NCI-H748 (cell line): ENCODE measurements at regions not wholly inside any gene's neighbourhood (a gene's known extent, or its start where the extent isn't known, plus 50 kb on each side); places are given as distances from the start of the nearest gene placed in this dataset.

Experiments
- DNase-seq: peaks from one replicate; lab custom pipeline; 2025; ENCODE audit not compliant: unreplicated experiment; lab: John Stamatoyannopoulos, UW

DNA sequence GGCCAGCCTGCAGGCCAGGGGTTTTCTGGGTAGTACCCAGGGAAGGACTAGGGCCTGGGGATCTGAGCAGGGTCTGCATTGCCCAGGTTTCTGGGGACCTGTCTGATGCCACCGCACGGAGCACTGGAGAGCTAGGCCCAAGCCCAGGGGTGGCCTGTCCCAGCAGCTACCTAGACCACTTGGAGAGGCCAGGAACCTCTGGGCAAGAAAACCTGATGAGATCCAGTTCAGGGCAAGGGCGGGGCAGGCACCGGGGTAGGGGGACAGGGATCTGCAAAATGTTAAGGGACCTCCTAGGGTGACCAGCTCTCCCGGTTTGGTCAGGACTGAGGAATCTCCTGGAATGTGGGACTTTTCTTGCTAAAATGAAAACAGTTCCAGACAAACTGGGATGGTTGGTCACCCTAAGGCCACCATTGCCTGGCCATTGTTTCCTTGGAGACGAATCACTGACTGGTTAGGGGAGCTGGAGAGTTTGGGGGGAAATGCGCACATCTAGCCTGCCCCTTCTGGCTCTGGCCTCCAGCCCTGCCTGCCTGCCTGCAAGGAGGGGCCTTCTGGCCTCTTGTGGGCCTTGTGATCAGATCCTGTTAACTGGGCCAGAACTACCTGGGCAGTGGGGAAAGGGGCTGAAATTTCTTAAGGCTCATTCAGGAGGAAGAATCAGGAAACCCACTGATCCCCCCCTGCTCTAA is 117.4 kb upstream of the TLE3 start:
- DNase-seq, result no peak

DNA sequence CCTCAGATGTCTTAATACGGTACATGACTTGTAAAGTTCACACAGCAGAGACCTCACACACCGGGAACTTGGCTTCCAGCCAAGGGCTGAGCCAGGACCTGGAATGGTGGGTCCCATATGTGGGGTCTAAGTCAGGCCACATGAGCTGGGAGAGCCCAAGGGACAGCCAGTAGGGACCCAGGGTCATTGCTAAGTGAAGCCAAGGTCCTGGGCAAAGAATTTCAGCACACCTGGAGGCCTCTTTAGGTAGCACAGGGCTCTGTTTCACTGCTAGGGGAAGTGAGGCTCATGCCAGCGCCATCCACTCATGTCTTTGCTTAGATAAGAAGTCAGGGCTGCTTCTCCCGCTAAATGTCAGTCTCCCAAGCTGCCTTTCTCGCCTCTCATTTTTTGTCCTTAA is 116.6 kb upstream of the TLE3 start:
- DNase-seq, result no peak

DNA sequence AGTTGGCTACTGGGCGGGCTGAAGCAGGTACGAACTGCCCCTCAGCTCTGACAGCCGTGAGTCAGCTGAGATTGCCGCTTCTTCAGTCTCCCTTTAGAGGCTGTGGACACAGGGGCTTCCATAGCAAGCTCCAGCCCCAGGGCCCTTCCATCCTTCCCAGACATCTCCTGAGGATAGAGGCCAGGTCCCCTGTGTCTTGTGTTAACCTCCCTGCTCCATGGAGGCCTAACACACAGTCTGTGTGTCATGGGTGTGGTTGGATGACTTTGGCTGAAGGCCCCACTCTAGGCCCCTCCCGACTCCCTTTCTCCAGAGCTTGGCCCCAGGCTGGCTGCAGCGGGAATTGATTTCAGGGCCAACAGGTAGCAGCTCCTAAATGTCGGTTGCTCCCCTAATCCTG is 116.1 kb upstream of the TLE3 start:
- DNase-seq, result no peak

DNA sequence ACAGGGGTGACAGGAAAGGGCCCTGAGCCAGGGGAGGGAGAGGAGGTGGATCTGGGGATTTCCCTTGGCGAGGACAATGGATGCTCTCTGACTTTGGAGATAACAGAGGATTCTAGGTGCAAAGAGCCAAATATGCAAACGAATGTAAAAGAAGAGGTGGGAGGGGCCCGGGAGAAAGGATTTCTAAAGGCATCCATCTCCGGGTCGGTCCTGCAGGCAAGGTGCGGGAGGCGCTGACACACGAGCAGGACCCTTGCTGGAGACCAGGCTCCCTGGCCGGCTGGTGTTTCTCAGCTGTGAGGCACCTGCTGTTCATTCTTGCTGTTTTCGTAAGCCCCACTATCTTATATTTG is 115.2 kb upstream of the TLE3 start:
- no peak for DNase-seq

DNA sequence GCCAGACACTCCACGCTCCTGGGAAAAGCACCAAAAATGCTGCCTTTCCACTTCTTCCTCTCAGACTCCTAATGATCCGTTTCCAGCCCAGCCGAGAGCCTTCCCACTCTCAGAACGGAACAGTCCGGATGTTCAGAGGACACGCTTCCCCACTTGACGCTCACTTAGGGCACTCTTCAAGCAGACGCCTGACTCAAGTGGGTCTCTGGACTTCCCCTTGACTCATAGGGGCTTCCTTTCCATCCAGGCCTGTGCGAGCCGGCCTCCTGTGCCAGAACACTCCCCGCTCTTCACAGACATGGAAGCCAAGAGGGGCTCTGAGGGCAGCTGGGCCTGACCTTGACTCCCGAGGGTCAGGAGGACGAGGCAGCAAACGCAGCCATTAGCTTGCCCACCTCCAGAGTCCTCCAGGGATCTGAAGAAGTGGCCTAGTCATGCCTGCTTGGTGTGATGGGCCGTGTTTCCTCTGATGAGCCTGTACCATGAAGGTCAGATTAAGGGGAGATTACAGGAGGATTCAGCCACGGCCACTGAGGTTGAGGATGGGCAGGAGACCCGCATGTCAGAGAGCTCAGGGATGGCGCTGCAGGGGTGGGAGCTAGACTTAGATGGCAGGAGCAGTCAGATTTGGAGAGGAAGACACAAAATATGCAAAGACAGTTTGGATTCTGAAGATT is 114.7 kb upstream of the TLE3 start:
- DNase-seq, result no peak

DNA sequence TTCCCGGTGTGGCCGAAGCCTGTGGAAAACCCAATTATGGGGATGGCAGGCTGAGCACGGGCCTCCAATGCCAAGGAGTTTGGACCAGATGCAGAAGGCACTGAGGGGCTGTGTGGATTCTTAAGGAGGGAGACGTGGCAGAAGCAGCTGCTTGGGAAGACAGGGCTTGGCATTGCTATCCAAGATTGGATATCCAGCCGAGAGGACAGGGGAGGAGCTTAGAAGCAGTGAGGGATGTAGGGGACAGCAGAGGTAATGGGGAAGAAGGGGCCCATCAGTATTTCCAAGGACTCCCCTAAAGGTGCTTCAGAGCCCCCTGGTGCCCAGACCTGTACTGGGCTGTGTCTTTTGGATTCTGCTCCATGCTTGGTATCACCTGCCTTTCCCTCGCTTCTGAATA is 112.8 kb upstream of the TLE3 start:
- no peak for DNase-seq

DNA sequence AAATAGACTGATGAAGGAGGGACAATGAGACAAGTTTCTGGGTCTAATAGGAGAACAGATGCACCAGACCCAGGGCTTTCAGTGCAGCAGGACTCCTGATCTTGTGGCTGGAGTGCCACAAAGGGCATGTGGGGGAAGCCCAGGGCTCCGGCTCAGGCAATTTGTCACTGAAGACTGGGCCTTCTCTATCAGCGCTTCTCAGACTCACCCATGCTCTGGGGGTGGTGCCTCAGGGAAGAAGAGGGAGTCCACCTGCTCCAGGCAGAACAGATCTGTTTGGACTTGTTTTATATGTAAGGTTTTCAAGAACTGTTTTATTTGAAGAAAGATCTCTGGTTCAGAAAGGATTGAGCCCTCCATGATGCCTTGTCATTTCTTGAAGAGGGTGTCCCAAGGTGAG is 112.4 kb upstream of the TLE3 start:
- DNase-seq, result no peak

DNA sequence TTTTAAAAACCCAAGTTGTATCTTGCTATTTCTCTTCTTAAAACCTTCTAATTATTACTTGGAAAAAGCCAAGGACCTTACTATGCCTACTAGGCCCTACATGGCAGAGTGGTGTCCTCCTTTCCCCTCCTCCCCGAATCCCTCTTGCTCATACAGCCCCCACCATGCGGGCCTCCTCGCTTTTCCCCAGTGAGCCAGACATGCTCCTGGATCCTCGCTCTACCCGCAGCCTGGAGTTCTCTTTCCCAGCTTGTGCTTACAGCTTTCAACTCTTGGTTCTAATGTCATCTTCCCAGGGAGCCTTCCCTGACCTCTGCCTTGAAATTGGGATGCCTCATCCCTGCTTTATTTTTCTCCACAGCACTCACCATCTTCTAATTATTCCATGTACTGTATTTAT is 111.8 kb upstream of the TLE3 start:
- no peak for DNase-seq

DNA sequence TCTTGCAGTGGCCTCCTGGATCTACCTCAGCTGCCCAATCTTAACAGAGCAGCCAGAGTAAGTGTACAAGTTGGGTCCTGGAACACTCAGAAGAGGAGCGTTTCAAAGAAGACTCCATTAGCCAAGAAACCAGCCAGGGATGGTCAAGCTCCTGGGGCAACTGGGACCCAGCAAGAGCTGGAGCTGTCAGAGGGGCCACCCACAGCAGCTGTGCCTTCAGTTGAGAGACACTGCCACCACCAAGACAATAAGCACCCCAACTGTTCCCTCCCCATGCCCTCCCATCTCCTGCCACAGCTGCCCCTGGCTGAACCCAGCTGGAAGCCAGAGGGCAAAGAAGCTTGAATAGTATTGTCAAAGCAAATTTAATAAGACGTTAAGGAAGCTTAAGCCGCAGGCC is 110.6 kb upstream of the TLE3 start:
- DNase-seq, result no peak

DNA sequence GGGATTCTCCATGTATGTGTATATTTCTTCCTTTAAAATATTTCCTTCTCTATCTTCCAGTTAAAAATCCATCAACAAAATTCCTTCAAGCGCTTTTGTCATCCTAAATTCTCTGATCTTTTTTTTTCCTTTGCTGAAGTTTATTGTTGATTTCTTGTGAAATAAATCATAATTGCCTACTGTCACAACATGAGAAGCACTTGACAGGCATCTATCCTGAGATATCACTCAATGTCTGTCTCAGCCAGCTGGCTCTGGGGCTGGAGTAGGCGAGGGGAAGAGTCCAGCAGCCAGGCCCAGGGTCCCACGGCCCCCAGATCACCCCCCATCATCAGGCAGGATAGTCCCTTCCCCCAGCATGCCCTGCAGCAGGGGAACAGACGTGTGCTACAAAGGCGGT is 109.0 kb upstream of the TLE3 start:
- no peak for DNase-seq

DNA sequence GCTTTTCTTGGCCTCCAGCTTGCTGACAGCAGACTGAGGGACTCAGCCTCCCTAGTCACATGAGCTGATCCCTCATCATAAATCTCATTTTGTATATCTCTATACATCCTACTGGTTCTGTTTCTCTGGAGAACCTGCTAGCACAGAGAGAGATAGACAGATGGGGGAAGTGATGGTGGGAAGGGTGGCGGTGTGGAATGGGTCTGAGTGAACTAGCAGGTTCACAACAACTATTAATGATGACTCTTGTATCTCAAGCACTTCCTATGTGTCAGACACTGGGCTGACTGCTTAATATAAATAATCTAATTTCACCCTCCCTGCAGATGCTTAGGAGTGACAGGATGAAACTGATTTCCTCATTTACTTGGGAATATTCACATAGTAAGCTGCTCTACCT is 106.9 kb upstream of the TLE3 start:
- DNase-seq, result no peak

DNA sequence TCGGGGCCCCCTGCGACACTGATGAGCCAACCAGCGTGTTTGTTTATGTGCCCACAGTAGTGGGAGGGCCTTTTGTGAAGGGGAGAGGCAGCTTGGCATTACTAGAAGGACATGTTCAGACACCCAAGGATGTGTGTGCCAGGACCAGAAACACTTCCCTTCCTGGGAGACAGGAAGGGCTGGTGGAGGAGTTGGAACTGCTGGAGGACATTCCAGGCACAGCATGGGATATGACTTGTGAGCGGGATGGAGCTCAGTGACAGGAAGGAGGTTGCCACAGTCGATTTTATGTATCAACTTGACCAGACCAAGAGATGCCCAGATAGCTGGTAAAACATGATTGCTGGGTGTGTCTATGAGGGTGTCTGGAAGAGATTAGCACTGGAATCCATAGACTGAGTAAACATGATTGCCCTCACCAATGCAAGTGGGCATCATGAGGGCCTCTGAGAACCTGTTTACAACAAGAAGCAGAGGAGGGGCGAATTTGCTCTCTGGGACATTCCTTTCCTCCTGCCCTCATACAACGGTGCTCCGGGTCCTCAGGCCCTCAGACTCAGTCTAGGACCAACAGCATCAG is 106.4 kb upstream of the TLE3 start:
- no peak for DNase-seq

DNA sequence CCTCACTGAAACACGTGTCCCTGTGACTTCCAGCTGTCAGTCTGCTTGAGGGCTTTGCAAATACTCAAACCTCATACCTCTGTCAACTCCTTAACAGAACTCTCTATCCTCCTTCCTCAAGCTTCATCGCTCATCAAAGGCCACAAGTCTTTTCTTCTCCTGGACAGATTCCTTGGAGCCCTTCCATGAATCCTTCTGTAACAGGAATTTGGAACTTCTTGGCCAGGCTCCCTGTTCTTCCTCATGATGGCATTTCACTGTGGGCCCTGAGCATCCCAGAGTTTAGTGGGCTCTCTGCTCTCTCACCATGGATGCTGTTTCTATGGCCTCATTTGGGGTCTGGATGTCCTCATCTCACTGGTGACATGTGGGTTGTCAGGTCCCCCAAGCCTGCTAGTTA is 105.0 kb upstream of the TLE3 start:
- DNase-seq, result no peak

DNA sequence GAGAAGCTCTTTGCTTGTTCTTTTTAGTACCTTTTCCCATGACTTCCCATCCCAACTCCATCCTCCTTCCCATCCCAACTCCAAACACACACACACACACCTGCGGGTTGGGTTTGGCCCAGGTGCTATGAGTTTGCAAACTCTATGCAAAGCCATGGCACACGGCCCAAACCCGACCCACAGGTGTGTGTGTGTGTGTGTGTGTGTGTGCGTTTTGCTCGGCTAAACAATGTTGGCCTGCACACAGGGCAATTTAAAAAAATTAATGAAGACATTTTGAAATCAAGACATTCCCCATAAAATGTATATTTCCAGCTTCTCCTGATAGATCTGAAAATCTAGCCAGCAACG is 103.7 kb upstream of the TLE3 start:
- no peak for DNase-seq

DNA sequence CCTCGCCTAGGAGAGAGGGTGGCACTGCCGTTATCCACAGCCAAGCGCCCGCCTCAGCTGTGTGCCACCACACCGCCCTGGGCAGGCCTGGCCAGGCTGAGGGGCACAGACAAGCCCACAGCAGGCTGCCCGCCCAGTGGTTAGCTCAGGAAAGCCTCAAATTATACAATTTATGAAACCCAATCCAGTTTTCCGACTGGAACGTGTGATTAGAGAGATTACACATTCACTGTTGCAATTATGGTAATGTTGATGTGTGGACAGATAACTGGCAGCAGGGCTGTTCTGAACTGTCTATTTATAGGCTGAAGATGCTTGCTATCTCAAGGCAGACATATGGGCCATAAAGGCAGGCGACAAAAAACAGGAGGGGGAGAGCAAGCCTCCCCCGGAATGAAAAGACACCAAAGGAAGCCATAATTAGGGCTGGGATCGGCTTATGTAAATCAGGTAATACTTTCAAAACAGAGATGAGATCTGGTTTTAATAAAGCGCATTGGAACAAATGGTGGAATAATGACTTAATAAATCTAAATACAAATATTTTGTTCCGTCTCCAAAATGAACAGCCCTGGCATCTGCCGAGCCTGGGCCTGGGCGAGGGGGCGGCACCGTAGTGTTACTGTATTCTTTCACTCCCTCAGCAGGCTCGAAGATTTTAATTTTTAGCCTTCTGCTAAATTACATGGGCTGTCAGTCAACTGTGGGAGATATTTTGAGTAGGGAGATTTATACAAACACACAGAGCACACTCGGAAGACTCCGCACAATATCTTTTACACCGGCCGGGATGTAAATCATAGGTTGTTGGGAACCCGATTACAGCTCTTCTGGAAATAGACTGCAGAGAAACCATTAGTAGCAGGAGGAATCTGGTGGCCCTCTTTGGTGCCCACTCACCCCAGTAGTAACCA is 103.1 kb upstream of the TLE3 start:
- DNase-seq, result peak; percentile 53

DNA sequence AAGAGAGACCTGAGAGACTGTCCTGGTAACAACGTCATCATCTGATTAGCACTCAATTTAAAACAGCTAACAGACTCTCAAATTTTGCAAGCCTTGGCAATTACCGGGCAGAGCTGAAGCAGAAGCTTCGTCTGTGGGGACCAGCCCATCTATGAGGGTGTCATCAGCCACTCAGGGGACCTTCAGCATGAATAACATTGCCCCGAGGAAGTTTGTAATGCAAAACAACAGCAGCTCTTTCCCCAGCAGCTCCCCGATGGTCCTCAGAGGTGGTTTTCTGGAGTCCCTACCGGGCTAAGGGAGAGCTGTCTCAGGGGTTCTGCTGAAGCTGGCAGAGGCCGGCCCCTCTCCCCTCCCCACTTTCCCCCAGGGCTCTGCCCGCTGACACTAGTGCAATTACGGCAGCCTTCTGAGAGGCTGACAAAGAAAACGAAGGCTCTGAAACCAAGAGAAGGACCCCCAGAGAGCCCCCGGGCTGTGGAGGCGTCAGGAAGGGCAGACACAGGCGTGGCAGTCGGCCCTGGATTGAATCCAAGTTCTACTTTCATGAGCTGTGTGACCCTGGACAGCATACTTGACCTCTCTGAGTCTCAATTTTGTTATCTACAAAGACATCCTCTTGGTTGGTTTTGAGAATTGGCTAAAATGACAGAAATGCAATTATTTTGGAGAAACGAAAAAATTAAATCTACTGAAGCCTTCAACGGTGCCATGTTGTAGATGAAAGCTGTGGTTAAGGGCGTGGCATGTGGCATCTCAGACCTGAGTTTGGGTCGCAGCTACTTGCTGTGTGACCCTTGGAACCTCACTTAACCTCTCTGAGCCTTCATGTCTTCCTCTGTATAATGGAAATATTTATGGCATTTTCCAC is 102.1 kb upstream of the TLE3 start:
- DNase-seq, result no peak

DNA sequence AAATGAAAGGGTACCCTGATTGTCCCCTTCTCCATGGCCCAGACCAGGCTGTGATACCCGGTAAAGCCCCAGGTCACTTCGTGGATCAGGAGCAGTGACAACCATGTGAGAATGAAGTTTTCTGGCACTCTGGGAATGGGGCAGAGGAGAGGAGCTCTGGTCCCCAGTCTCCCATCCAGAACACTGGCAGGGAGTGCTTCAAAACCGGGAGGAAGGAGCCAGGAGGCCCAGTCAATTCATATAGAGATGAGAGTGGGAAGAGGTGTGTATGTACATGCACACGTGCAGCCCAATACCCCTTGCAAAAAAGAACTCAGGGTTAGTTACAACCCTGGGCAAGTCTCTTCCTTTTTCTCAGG is 101.4 kb upstream of the TLE3 start:
- no peak for DNase-seq

DNA sequence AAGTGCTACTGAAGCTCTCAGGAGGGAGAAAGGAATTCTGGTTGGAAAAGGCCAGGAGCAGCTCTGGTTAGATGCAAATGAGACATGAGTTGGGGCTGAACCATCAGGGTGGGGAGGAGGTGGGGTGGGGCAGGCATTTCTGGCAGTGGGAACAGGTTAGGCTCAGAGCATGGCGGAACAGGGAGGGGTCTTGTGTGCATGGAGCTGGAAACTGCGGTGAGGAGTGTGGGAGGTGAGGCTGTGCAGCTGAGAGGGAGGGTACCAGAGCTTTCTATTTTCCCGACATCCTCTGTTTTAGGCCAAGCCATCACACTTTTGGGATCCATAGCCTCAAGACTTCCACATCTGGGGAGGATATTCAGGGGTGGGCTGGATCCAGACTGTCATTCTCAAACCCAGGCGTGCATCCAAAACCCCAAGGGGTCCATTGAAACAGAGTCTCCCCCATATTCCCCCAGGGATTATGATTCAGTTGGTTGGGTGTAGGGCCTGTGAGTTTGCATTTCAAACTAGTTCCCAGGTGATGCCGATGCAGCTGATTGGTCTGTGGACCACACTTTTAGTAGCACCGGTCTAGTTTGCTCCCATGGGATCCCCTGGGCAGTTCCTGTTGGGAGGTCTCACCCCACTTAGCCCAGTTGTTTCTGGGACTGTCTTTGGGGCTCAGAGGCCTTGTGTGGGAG is 100.9 kb upstream of the TLE3 start:
- DNase-seq, result no peak

DNA sequence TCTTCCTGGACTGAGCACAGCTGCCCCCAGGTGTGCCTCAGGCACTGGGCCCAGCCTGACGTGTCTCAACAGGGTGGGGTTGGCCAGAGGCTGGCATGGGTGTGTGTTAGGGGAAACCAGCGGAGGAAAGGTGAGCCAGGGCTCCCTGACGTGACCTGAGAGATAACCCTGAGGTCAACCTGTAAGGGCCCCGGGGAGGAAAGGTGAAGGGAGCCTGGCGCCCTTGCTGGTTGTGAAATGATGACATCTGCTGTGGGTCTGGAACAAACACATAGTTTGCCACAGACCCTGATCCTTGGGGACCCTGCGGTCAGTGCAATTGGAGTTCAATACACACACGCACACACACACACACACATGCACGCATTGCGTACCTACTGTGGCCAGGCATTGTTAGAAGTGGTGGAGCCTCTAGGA is 100.2 kb upstream of the TLE3 start:
- no peak for DNase-seq

DNA sequence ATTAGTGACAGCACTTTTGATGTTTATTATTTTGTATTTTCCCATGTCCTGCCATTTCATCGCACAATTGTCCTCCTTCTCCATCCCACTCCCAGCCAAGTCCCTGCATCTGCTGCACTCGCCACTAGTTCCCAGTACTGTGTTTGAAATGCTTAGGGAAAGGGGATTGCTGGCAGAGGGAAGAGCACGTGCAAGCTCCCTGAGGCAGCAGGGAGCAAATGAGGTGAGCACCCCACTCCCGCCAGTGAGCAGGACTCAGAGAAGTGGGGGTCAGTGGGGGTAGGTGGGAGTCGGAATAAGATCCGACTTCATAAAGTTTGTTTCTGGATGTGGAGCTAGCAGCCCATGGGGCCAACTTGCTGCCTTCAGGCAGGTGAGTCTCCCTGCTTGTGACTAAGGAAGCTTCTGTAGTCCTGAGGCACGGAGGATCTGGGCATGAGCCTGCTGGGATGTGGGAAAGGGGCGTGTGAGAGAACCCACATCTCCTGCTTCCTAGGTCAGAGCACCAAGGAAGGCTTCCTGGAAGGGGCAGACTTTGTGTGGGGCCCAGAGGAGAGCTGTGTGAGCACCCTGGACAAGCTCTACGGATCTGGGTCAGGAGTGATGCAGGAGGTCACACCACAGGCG is 99.7 kb upstream of the TLE3 start:
- no peak for DNase-seq
